Coronary artery (tissue), 2 donors: ENCODE measurements at regions not wholly inside any gene's neighbourhood (a gene's known extent, or its start where the extent isn't known, plus 50 kb on each side); places are given as distances from the start of the nearest gene placed in this dataset.

Experiments
- DNase-seq: peaks from one replicate; pipeline ENCODE4 v3.0.0-alpha.2; 2017; ENCODE audit warnings: low spot score
- H3K27ac ChIP-seq, 2 donors: fragments of 200-600 bp; sonication (generic); one replicate each; pipeline ENCODE4 v1.5.1; 2016 to 2019
- H3K4me3 ChIP-seq: fragments of 200-600 bp; sonication (generic); 2 replicates; pipeline ENCODE4 v1.5.1; 2016; ENCODE audit warnings: mild to moderate bottlenecking, moderate library complexity
- TF ChIP-seq, protein P1 (sequence below): fragments of 200-600 bp; sonication (generic); IDR thresholded peaks from one replicate; pipeline ENCODE4 v1.5.1; 2019; ENCODE audit warnings: antibody characterized with exemption

DNA sequence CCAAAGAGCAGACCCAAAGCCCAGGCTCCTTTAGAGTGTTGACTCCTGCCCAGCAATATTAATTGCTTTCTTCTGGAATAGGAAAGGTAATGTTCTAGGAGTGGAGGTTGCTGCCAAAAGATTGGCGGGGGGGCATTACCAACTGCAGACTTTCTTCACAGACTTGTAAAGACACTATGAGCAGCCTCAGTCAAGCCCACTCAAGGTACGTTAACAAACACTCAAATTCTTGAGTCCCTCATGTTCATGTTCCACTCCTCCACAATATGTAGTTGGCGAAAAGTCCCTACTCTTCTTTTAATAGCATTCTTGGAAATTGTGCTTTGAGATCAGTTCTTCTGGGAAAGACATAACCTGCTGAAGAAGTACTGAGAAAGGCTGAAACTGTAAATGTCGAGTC lies 409.2 kb upstream of the KIF2A start:
- TF ChIP-seq, protein P1, sequence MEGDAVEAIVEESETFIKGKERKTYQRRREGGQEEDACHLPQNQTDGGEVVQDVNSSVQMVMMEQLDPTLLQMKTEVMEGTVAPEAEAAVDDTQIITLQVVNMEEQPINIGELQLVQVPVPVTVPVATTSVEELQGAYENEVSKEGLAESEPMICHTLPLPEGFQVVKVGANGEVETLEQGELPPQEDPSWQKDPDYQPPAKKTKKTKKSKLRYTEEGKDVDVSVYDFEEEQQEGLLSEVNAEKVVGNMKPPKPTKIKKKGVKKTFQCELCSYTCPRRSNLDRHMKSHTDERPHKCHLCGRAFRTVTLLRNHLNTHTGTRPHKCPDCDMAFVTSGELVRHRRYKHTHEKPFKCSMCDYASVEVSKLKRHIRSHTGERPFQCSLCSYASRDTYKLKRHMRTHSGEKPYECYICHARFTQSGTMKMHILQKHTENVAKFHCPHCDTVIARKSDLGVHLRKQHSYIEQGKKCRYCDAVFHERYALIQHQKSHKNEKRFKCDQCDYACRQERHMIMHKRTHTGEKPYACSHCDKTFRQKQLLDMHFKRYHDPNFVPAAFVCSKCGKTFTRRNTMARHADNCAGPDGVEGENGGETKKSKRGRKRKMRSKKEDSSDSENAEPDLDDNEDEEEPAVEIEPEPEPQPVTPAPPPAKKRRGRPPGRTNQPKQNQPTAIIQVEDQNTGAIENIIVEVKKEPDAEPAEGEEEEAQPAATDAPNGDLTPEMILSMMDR: no peak
- Histone ChIP-seq H3K27ac (no peak overlapping the region), H3K4me3 (no peak overlapping the region)
- DNase-seq: no peak

DNA sequence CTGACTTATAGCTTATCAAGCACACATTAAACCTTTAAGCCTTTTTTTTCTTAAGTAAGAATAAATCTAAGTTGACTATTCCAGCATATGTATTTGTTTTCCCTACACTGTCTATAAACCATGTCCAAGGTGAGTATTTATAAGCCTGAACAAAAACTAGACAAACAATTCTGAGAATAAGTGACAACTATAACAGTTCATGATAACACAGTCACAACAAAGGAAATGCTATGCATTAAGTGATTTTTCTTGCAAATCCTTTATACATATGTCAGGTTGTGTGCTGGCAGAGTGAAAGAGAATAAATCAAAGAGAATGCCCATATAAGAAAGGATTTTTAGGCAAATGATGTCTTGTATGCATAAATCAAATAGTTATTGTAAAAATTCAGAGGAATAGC lies 408.8 kb upstream of the KIF2A start:
- TF ChIP-seq, protein P1: no peak
- Histone ChIP-seq H3K4me3 (no peak overlapping the region), H3K27ac (no peak overlapping the region)
- DNase-seq: no peak

DNA sequence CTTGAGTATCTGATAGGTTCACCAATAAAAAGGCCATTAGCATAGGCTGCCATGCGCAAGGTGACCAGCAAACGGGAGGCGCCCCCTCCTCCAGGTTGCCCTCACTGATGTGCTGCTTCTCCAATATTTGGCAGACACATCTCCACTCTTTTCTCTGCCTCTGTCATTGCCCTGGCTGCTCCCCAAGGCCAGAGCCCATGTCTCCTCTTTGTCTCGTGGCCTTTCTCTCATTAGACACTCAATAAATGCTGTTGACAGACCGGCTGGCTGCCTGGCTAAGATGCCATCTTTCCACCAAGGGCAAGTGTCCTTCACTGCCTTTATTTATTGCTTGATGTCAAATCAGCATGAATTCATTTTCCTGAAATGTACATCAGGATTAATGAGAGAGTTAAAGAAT lies 404.0 kb upstream of the KIF2A start:
- Histone ChIP-seq H3K4me3 (no peak overlapping the region), H3K27ac (no peak overlapping the region)
- DNase-seq: no peak
- TF ChIP-seq, protein P1: no peak

GRCh38 chr5:61904730-61905129 lies 401.3 kb upstream of the KIF2A start:
- no peak overlapping the region for H3K4me3 ChIP-seq
- TF ChIP-seq, protein P1: no peak
- no peak for DNase-seq
- H3K27ac ChIP-seq: no peak overlapping the region

- H3K4me3 ChIP-seq: no peak overlapping the region
- TF ChIP-seq, protein P1: no peak
- DNase-seq: no peak
- no peak overlapping the region for H3K27ac ChIP-seq
These were observed 400.4 kb upstream of the KIF2A start for GRCh38 chr5:61905613-61906012.

DNA sequence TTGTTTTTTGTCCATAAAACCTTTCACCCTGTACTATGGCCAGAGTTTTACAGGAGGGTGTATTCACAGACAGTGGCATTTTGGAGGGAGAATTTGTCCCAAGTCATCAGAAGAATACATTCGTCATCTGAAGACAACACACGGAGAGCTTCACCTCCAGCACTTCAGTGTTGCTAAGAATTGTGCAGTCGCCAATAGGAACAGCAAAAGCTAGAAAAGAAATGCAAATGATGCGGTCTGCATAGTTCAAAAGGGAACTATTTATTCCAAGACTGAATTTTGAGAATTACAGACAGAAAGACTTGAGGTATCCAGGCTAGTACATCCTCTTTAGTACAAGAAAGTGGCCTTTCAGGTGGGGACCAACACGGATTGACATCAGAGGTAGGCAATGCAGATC lies 399.2 kb upstream of the KIF2A start:
- TF ChIP-seq, protein P1: no peak
- H3K4me3 ChIP-seq: no peak overlapping the region
- DNase-seq: no peak
- no peak overlapping the region for H3K27ac ChIP-seq

DNA sequence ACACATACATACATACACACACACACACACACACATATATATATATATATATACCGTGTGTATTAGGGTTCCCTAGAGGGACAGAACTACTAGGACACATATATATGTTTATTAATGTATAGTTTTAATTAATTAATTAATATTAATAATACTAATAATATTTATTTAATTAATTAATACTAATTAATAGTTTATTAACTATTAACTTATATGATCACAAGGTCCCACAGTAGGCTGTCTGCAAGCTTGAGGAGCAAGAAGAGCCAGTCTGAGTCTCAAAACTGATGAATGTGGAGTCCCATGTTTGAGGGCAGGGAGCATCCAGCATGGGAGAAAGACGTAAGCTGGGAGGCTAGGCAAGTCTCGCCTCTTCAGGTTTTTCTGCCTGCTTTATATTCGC lies 398.0 kb upstream of the KIF2A start:
- TF ChIP-seq, protein P1: no peak
- H3K27ac ChIP-seq: no peak overlapping the region
- DNase-seq: no peak
- no peak overlapping the region for H3K4me3 ChIP-seq
